ENCODE measurements at regions not wholly inside any gene's neighbourhood (a gene's known extent, or its start where the extent isn't known, plus 50 kb on each side); places are given as distances from the start of the nearest gene placed in this dataset.

GRCh38 chr15:93143186-93143585 lies 54.2 kb upstream of the RGMA start:
- TF ChIP-seq POLR2A (IDR thresholded peaks at IDR 0.05) (no peak), CTCF (IDR thresholded peaks at IDR 0.05) (no peak), POLR2AphosphoS5 (IDR thresholded peaks at IDR 0.05) (no peak)
